ENCODE measurements at regions not wholly inside any gene's neighbourhood (a gene's known extent, or its start where the extent isn't known, plus 50 kb on each side); places are given as distances from the start of the nearest gene placed in this dataset.

GRCh38 chr12:25377469-25378177 is 126.9 kb upstream of the KRAS start:
- TF ChIP-seq TAF1 (IDR thresholded peaks at IDR 0.05; ENCODE audit: borderline replicate concordance, low read depth, low read length) (no peak), ZNF384 (IDR thresholded peaks at IDR 0.05; ENCODE audit: borderline replicate concordance, low read depth, low read length) (no peak), BRCA1 (IDR thresholded peaks at IDR 0.05; ENCODE audit: low read depth, low read length) (no peak), CTCF (IDR thresholded peaks at IDR 0.05 in 2 of 3, conservative IDR thresholded peaks at IDR 0.05 in 1 of 3; ENCODE audit: control insufficient read depth in 2 of 3, extremely low read depth in 1 of 3, insufficient read depth in 1 of 3, low read depth in 3 of 3, low read length in 3 of 3) (no peak), CEBPZ (IDR thresholded peaks at IDR 0.05; ENCODE audit: low read depth, low read length) (no peak), POLR2AphosphoS5 (IDR thresholded peaks at IDR 0.05; ENCODE audit: low read length) (no peak), RFX5 (IDR thresholded peaks at IDR 0.05; ENCODE audit: low read depth, low read length) (no peak), EZH2 (IDR thresholded peaks at IDR 0.05; ENCODE audit: borderline replicate concordance, control insufficient read depth, low read depth, low read length) (no peak)
